Ishikawa (cell line): ENCODE measurements at regions not wholly inside any gene's neighbourhood (a gene's known extent, or its start where the extent isn't known, plus 50 kb on each side); places are given as distances from the start of the nearest gene placed in this dataset.

Experiments used
- CEBPB ChIP-seq: IDR thresholded peaks from 2 replicates; pipeline ENCODE4 v1.6.1; 2012
- CREB1 ChIP-seq: IDR thresholded peaks from 2 replicates; pipeline ENCODE4 v1.6.1; 2012; ENCODE audit warnings: low read depth
- EGR1 ChIP-seq: IDR thresholded peaks from 2 replicates; pipeline ENCODE4 v1.6.1; 2012
- EP300 ChIP-seq: IDR thresholded peaks from 2 replicates; pipeline ENCODE4 v1.6.1; 2012; ENCODE audit warnings: borderline replicate concordance
- FOXM1 ChIP-seq: IDR thresholded peaks from 2 replicates; pipeline ENCODE4 v1.6.1; 2012; ENCODE audit warnings: low read depth, borderline replicate concordance
- MAX ChIP-seq: IDR thresholded peaks from 2 replicates; pipeline ENCODE4 v1.6.1; 2012
- NFIC ChIP-seq: IDR thresholded peaks from 2 replicates; pipeline ENCODE4 v1.6.1; 2012
- RAD21 ChIP-seq: IDR thresholded peaks from 2 replicates; pipeline ENCODE4 v1.6.1; 2012; ENCODE audit warnings: low read depth
- REST ChIP-seq: IDR thresholded peaks from 2 replicates; pipeline ENCODE4 v1.6.1; 2012; ENCODE audit warnings: low read depth, mild to moderate bottlenecking
- TAF1 ChIP-seq: IDR thresholded peaks from 2 replicates; pipeline ENCODE4 v1.6.1; 2012; ENCODE audit warnings: low read depth, mild to moderate bottlenecking
- TCF12 ChIP-seq: IDR thresholded peaks from 2 replicates; pipeline ENCODE4 v1.6.1; 2012; ENCODE audit warnings: low read depth
- TEAD4 ChIP-seq: IDR thresholded peaks from 2 replicates; pipeline ENCODE4 v1.6.1; 2012
- USF1 ChIP-seq: IDR thresholded peaks from 2 replicates; pipeline ENCODE4 v1.6.1; 2012
- YY1 ChIP-seq: IDR thresholded peaks from 2 replicates; pipeline ENCODE4 v1.6.1; 2012; ENCODE audit warnings: low read depth
- ZBTB7A ChIP-seq: IDR thresholded peaks from 2 replicates; pipeline ENCODE4 v1.6.1; 2012; ENCODE audit warnings: low read depth

GRCh38 chr13:94917824-94918223 is 205.5 kb upstream of the SOX21 start:
- TF ChIP-seq REST = peak; percentile 89
- no peak for TF ChIP-seq MAX
- TF ChIP-seq CEBPB = no peak
- no peak for TF ChIP-seq EGR1
- no peak for TF ChIP-seq TEAD4

- TF ChIP-seq MAX = no peak
- TF ChIP-seq REST = no peak
- no peak for TF ChIP-seq EP300
- TF ChIP-seq TEAD4 = no peak
Observed at GRCh38 chr13:94914895-94915294, 202.6 kb upstream of the SOX21 start.

- no peak for TF ChIP-seq EP300
Observed at GRCh38 chr13:94906605-94907004, 194.3 kb upstream of the SOX21 start.

- TF ChIP-seq YY1 (no peak), REST (no peak), CEBPB (no peak), TEAD4 (no peak), EGR1 (no peak), TCF12 (no peak), USF1 (no peak), NFIC (no peak), CREB1 (no peak), TAF1 (no peak), RAD21 (no peak), ZBTB7A (no peak), EP300 (no peak), MAX (no peak), FOXM1 (no peak)
Observed at GRCh38 chr13:94902722-94903407, 190.5 kb upstream of the SOX21 start.

- no peak for TF ChIP-seq FOXM1
- no peak for TF ChIP-seq USF1
- TF ChIP-seq EP300 = no peak
- no peak for TF ChIP-seq CEBPB
- TF ChIP-seq TCF12 = no peak
- no peak for TF ChIP-seq CREB1
- TF ChIP-seq TAF1 = no peak
- TF ChIP-seq ZBTB7A = no peak
- TF ChIP-seq YY1 = no peak
- TF ChIP-seq NFIC = no peak
- no peak for TF ChIP-seq REST
- no peak for TF ChIP-seq RAD21
- TF ChIP-seq TEAD4 = no peak
- TF ChIP-seq MAX = no peak
- TF ChIP-seq EGR1 = no peak
Observed at GRCh38 chr13:94901070-94901469, 188.7 kb upstream of the SOX21 start.
